Neural progenitor cell (in vitro differentiated cells): ENCODE measurements at regions not wholly inside any gene's neighbourhood (a gene's known extent, or its start where the extent isn't known, plus 50 kb on each side); places are given as distances from the start of the nearest gene placed in this dataset.

Experiments used
- DNase-seq: peaks from one replicate; pipeline ENCODE4 v3.0.0-alpha.2; 2016; ENCODE audit warnings: low spot score
- H2AFZ ChIP-seq: fragments of 200-600 bp; sonication (generic); replicated peaks from 2 replicates; pipeline ENCODE4 v1.6.1; 2016; ENCODE audit warnings: antibody characterized with exemption
- H3F3A ChIP-seq: fragments of 200-600 bp; sonication (generic); 2 replicates; pipeline ENCODE4 v1.6.1; 2016; ENCODE audit warnings: antibody characterized with exemption, low read depth
- H3K27ac ChIP-seq: fragments of 200-600 bp; sonication (generic); 2 replicates; pipeline ENCODE4 v1.5.1; 2016; ENCODE audit warnings: mild to moderate bottlenecking
- H3K27me3 ChIP-seq: fragments of 200-600 bp; sonication (generic); 2 replicates; pipeline ENCODE4 v1.6.1; 2016; ENCODE audit warnings: mild to moderate bottlenecking, moderate library complexity
- H3K36me3 ChIP-seq: fragments of 200-600 bp; sonication (generic); 2 replicates; pipeline ENCODE4 v1.5.1; 2016
- H3K4me1 ChIP-seq: fragments of 200-600 bp; sonication (generic); 2 replicates; pipeline ENCODE4 v1.6.1; 2016; ENCODE audit warnings: mixed run types
- H3K4me2 ChIP-seq: fragments of 200-600 bp; sonication (generic); 2 replicates; pipeline ENCODE4 v1.6.1; 2016
- H3K4me3 ChIP-seq: fragments of 200-600 bp; sonication (generic); 2 replicates; pipeline ENCODE4 v1.5.1; 2016
- H3K79me2 ChIP-seq: fragments of 200-600 bp; sonication (generic); 2 replicates; pipeline ENCODE4 v1.6.1; 2016; ENCODE audit warnings: low read depth
- H3K9ac ChIP-seq: fragments of 200-600 bp; sonication (generic); 2 replicates; pipeline ENCODE4 v1.6.1; 2016
- H3K9me3 ChIP-seq: fragments of 200-600 bp; sonication (generic); 2 replicates; pipeline ENCODE4 v1.5.1; 2016; ENCODE audit warnings: low read depth
- H4K20me1 ChIP-seq: fragments of 200-600 bp; sonication (generic); 2 replicates; pipeline ENCODE4 v1.6.1; 2016; ENCODE audit warnings: low read depth
- H3K27ac Mint-ChIP-seq: 3 replicates; pipeline ENCODE4 v1.8.0; 2021; ENCODE audit warnings: mixed read lengths
- H3K27me3 Mint-ChIP-seq: 2 replicates; pipeline ENCODE4 v1.8.0; 2022; ENCODE audit warnings: low read depth, mild to moderate bottlenecking, inconsistent platforms, moderate library complexity, mixed read lengths; ENCODE audit not compliant: insufficient read depth
- H3K36me3 Mint-ChIP-seq: 3 replicates; pipeline ENCODE4 v1.8.0; 2021; ENCODE audit warnings: mixed read lengths
- H3K4me1 Mint-ChIP-seq: 3 replicates; pipeline ENCODE4 v1.8.0; 2021; ENCODE audit warnings: mixed read lengths
- H3K4me3 Mint-ChIP-seq: 3 replicates; pipeline ENCODE4 v1.8.0; 2021; ENCODE audit warnings: mild to moderate bottlenecking, moderate library complexity, mixed read lengths
- H3K9me3 Mint-ChIP-seq: 3 replicates; pipeline ENCODE4 v1.8.0; 2020; ENCODE audit warnings: mixed read lengths
- EZH2 ChIP-seq: fragments of 200-600 bp; sonication (generic); IDR thresholded peaks from 2 replicates; pipeline ENCODE4 v1.6.1; 2017; ENCODE audit warnings: antibody characterized with exemption, mild to moderate bottlenecking, moderate library complexity
- EZH2phosphoT487 ChIP-seq: fragments of 200-600 bp; sonication (generic); IDR thresholded peaks from 2 replicates; pipeline ENCODE4 v1.6.1; 2017; ENCODE audit warnings: antibody characterized with exemption
- TF ChIP-seq, protein P1 (sequence below): fragments of 200-600 bp; sonication (generic); IDR thresholded peaks from 2 replicates; pipeline ENCODE4 v1.5.1; 2017; ENCODE audit warnings: antibody characterized with exemption, mild to moderate bottlenecking

DNA sequence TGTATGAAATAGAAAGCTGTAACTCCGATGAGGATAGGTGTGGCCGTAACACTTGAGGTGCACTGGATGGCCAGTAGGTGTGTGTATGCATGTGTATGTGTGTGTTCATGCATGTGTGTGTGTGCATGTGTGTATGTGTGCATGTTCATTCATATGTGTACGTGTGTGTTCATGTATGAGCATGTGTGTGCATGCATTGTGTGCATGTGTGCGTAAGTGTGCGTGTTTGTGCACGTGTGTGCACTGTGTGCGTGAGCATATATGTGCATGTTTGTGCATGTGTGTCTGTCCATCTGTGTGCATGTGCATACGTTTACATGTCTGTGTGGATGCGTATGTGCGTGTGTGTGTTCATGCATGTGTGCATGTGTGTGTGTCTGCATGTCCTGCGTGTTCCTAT is 145.5 kb downstream of the C16orf95 start:
- H3K27ac ChIP-seq = no peak overlapping the region
- no peaks in the 10 kb centered on the region for H3K4me1 ChIP-seq
- peaks cover 11% of the 10 kb centered on the region for H3K27me3 Mint-ChIP-seq
- H3K27me3 ChIP-seq = no peaks in the 10 kb centered on the region
- DNase-seq = no peak
- no peak overlapping the region for H3K9ac ChIP-seq
- H3K4me3 Mint-ChIP-seq = no peak overlapping the region
- no peaks in the 10 kb centered on the region for H3K36me3 Mint-ChIP-seq
- H4K20me1 ChIP-seq = no peaks in the 10 kb centered on the region
- H3K79me2 ChIP-seq = no peaks in the 10 kb centered on the region
- peaks cover 2% of the 10 kb centered on the region for H3K4me1 Mint-ChIP-seq
- no peak overlapping the region for H3K4me2 ChIP-seq
- H3K4me3 ChIP-seq = no peak overlapping the region
- H3K36me3 ChIP-seq = no peaks in the 10 kb centered on the region
- no peaks in the 10 kb centered on the region for H3K9me3 ChIP-seq
- no peaks in the 10 kb centered on the region for H3F3A ChIP-seq
- TF ChIP-seq EZH2phosphoT487 (no peak), EZH2 (no peak)
- TF ChIP-seq, protein P1, sequence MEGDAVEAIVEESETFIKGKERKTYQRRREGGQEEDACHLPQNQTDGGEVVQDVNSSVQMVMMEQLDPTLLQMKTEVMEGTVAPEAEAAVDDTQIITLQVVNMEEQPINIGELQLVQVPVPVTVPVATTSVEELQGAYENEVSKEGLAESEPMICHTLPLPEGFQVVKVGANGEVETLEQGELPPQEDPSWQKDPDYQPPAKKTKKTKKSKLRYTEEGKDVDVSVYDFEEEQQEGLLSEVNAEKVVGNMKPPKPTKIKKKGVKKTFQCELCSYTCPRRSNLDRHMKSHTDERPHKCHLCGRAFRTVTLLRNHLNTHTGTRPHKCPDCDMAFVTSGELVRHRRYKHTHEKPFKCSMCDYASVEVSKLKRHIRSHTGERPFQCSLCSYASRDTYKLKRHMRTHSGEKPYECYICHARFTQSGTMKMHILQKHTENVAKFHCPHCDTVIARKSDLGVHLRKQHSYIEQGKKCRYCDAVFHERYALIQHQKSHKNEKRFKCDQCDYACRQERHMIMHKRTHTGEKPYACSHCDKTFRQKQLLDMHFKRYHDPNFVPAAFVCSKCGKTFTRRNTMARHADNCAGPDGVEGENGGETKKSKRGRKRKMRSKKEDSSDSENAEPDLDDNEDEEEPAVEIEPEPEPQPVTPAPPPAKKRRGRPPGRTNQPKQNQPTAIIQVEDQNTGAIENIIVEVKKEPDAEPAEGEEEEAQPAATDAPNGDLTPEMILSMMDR = no peak
- H2AFZ ChIP-seq = no peak overlapping the region
- H3K9me3 Mint-ChIP-seq = no peaks in the 10 kb centered on the region
- no peak overlapping the region for H3K27ac Mint-ChIP-seq

DNA sequence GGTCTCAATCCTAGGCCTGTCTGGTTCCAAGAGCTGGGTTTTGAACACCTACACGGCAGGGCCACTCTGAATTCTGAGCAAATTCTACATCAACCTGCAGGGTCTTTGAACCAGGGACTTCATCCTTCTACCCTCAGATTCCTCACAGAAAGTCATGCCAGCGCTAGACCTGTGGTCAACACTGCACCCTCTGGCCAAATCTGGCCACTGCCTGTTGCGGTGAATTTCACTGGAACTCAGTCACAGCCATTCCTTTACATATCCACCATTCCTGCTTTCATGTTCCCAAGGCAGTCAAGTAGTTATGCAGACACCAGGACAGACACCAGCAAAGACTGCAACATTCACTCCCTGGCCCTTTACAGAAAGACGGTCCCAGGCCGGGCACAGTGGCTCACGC is 144.6 kb downstream of the C16orf95 start:
- H3K4me3 ChIP-seq = no peak overlapping the region
- Mint-ChIP-seq H3K4me3 (no peak overlapping the region), H3K9me3 (no peaks in the 10 kb centered on the region), H3K27ac (no peak overlapping the region), H3K4me1 (peaks cover 9% of the 10 kb centered on the region), H3K36me3 (no peaks in the 10 kb centered on the region), H3K27me3 (peaks cover 9% of the 10 kb centered on the region)
- no peak overlapping the region for H2AFZ ChIP-seq
- DNase-seq = peak; percentile 48
- no peak overlapping the region for H3K4me2 ChIP-seq
- H3K9me3 ChIP-seq = no peaks in the 10 kb centered on the region
- no peaks in the 10 kb centered on the region for H3F3A ChIP-seq
- no peak overlapping the region for H3K27ac ChIP-seq
- no peaks in the 10 kb centered on the region for H4K20me1 ChIP-seq
- H3K79me2 ChIP-seq = no peaks in the 10 kb centered on the region
- H3K9ac ChIP-seq = no peak overlapping the region
- H3K4me1 ChIP-seq = peaks cover 2% of the 10 kb centered on the region
- TF ChIP-seq, protein P1 = peak; percentile 55
- TF ChIP-seq EZH2phosphoT487 = no peak
- H3K27me3 ChIP-seq = no peaks in the 10 kb centered on the region
- no peaks in the 10 kb centered on the region for H3K36me3 ChIP-seq

DNA sequence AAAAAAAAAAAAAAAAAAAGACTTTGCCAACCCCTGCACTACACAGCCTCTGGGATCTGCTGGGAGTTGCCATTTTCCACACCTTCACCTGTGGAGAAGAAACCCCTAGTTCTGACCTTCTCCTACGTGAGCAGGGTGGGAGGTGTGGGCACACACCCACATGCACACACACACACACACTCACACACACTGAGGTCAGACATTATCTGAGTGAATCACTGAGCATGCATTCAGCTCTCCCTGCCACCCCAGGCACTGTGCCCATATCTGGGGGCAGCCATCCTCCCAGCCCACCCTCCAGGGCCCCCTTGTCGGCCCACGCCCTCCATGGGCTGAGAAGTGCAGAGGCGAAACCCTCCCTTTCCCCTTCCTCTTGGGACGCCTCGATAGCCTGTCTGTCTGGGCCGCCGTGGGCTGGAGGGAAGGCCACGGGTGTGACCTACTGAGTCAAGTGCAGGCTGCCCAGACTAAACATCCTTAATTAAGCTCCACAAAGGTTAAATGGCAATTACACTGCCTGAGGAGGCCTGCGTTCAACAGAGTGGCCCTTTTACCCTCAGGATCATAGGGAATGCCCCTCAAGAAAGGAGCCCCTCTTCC is 143.8 kb downstream of the C16orf95 start:
- Histone ChIP-seq H3K36me3 (no peaks in the 10 kb centered on the region), H3K9me3 (no peaks in the 10 kb centered on the region), H3K4me1 (peaks cover 7% of the 10 kb centered on the region), H3F3A (no peaks in the 10 kb centered on the region), H3K27ac (no peak overlapping the region), H3K79me2 (no peaks in the 10 kb centered on the region), H2AFZ (no peak overlapping the region), H3K27me3 (no peaks in the 10 kb centered on the region), H3K4me3 (no peak overlapping the region), H3K9ac (no peak overlapping the region), H3K4me2 (no peak overlapping the region), H4K20me1 (no peaks in the 10 kb centered on the region)
- Mint-ChIP-seq H3K36me3 (no peaks in the 10 kb centered on the region), H3K4me1 (peaks cover 16% of the 10 kb centered on the region), H3K4me3 (no peak overlapping the region), H3K27me3 (peaks cover 13% of the 10 kb centered on the region), H3K27ac (no peak overlapping the region), H3K9me3 (no peaks in the 10 kb centered on the region)
- no peak for DNase-seq
- no peak for TF ChIP-seq EZH2phosphoT487

DNA sequence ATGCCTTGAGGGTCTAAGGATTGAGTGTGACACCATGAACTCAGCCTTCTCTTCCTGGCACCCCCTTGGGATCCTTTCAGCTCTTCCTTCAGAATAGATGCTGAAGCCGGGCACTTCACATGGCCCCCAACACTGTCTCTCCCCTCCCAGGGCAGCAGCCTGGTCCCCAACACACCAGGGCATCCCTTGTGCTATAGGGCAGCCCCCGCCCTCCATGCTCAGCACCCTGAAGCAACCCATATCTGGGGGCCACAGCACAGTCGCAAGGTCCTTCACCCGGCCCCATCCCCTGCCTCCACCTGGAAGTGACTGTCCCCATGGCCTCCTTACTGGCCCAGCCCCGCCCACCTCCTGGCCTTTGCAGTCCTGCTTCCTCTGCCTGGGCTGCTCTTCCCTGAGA is 143.1 kb downstream of the C16orf95 start:
- Histone ChIP-seq H4K20me1 (no peaks in the 10 kb centered on the region), H3K27ac (no peak overlapping the region), H3K9ac (no peak overlapping the region), H3K36me3 (no peaks in the 10 kb centered on the region), H3K4me3 (no peak overlapping the region), H3K4me2 (no peak overlapping the region), H3K27me3 (no peaks in the 10 kb centered on the region), H3K79me2 (no peaks in the 10 kb centered on the region), H2AFZ (no peak overlapping the region), H3K4me1 (peaks cover 11% of the 10 kb centered on the region), H3F3A (no peaks in the 10 kb centered on the region), H3K9me3 (no peaks in the 10 kb centered on the region)
- no peaks in the 10 kb centered on the region for H3K36me3 Mint-ChIP-seq
- no peak for DNase-seq
- TF ChIP-seq, protein P1 = no peak
- TF ChIP-seq EZH2phosphoT487 (no peak), EZH2 (no peak)
- H3K9me3 Mint-ChIP-seq = no peaks in the 10 kb centered on the region
- H3K27me3 Mint-ChIP-seq = peaks cover 11% of the 10 kb centered on the region
- no peak overlapping the region for H3K4me3 Mint-ChIP-seq
- H3K27ac Mint-ChIP-seq = no peak overlapping the region
- peaks cover 19% of the 10 kb centered on the region for H3K4me1 Mint-ChIP-seq
